GM12892 (cell line): ENCODE measurements at regions not wholly inside any gene's neighbourhood (a gene's known extent, or its start where the extent isn't known, plus 50 kb on each side); places are given as distances from the start of the nearest gene placed in this dataset.
"Not testable (repeated sequence)": the region's sequence is repeated elsewhere in the genome, so short reads cannot be mapped to it uniquely, and the experiment has no call there.

ENCODE experiments used
- POLR2A ChIP-seq: IDR thresholded peaks from 2 replicates; pipeline ENCODE4 v1.6.1; 2011; ENCODE audit warnings: low read depth, low read length, control low read depth
- POLR2AphosphoS5 ChIP-seq: IDR thresholded peaks from 2 replicates; pipeline ENCODE4 v1.6.1; 2011; ENCODE audit warnings: low read depth, low read length, control low read depth
- TAF1 ChIP-seq: IDR thresholded peaks from 2 replicates; pipeline ENCODE4 v1.6.1; 2011; ENCODE audit warnings: low read depth, mild to moderate bottlenecking, control low read depth, low read length, borderline replicate concordance

- not testable (repeated sequence) for TF ChIP-seq POLR2A, POLR2AphosphoS5, TAF1
These were observed 247.1 kb downstream of the RTP5 start for GRCh38 chr2:242116676-242117075.
